ENCODE measurements at regions not wholly inside any gene's neighbourhood (a gene's known extent, or its start where the extent isn't known, plus 50 kb on each side); places are given as distances from the start of the nearest gene placed in this dataset.

DNA sequence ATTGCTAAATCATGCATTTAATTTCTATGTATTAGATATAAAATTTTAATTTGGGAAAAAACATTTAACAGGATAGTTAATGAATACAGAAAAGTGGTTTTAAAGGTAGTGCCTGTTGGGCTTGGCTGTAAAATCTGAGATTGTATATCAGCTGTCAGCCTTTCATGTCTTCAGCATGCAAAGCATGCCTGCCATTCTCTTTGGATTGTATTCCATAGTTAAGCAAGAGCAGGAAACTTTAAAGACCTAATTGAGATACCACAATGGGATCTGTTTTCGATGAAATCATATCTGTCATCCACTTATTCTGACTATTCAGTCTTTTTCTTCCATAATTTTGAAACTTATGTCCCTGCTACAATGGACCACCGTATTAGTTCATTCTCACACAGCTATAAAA is 451.0 kb upstream of the DDI1 start:
- TF ChIP-seq, protein P1, sequence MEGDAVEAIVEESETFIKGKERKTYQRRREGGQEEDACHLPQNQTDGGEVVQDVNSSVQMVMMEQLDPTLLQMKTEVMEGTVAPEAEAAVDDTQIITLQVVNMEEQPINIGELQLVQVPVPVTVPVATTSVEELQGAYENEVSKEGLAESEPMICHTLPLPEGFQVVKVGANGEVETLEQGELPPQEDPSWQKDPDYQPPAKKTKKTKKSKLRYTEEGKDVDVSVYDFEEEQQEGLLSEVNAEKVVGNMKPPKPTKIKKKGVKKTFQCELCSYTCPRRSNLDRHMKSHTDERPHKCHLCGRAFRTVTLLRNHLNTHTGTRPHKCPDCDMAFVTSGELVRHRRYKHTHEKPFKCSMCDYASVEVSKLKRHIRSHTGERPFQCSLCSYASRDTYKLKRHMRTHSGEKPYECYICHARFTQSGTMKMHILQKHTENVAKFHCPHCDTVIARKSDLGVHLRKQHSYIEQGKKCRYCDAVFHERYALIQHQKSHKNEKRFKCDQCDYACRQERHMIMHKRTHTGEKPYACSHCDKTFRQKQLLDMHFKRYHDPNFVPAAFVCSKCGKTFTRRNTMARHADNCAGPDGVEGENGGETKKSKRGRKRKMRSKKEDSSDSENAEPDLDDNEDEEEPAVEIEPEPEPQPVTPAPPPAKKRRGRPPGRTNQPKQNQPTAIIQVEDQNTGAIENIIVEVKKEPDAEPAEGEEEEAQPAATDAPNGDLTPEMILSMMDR (IDR thresholded peaks at IDR 0.05; ENCODE audit: insufficient read depth, low read length, poor library complexity, severe bottlenecking), result no peak
- no peaks in the 10 kb centered on the region for H3K36me3 ChIP-seq (ENCODE audit: control insufficient read depth, insufficient read depth, low read length)
- H3K27me3 ChIP-seq (ENCODE audit: control insufficient read depth, insufficient read depth, low read length), result no peaks in the 10 kb centered on the region
- no peak overlapping the region for H3K4me3 ChIP-seq (ENCODE audit: low read depth, low read length)
- no peak for DNase-seq (ENCODE audit: low read depth)

DNA sequence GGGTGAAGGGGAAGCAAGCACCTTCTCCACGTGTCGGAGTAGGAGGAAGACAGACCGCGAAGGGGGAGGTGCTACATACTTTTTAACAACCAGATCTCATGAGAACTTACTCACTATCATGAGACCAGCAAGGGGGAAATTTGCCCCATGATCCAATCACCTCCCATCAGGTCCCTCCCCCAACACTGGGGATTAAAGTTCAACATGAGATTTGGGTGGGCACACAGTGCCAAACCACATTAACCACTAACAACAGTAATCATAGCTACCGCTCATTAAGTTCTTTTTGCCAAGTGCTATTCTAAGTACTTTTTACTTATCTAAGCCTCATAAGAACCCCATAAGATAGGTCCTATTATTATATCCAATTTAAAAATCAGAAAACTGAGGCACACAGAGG is 450.5 kb upstream of the DDI1 start:
- Histone ChIP-seq H3K36me3 (ENCODE audit: control insufficient read depth, insufficient read depth, low read length) (no peaks in the 10 kb centered on the region), H3K27me3 (ENCODE audit: control insufficient read depth, insufficient read depth, low read length) (no peaks in the 10 kb centered on the region), H3K4me3 (ENCODE audit: low read depth, low read length) (no peak overlapping the region)
- no peak for DNase-seq (ENCODE audit: low read depth)
- TF ChIP-seq, protein P1 (IDR thresholded peaks at IDR 0.05; ENCODE audit: insufficient read depth, low read length, poor library complexity, severe bottlenecking), result no peak

DNA sequence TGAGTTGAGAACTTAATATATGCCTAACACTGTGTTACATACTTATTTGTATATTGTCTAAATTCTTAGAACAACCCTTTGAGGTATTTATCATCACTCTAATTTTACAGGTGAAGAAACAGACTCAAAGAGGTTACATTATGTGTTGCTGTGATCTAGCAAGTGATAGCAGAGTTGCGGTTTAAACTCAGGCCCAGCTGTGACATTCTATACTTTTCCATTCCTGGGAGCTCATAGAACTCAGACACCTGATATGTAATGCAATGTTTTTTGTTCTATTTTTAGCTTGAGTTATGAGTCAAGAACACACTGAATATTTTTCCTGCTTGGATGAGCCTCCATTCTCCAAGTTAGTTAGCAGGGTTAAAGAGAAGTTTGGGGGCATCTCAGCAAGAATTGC is 449.7 kb upstream of the DDI1 start:
- Histone ChIP-seq H3K27me3 (ENCODE audit: control insufficient read depth, insufficient read depth, low read length) (no peaks in the 10 kb centered on the region), H3K36me3 (ENCODE audit: control insufficient read depth, insufficient read depth, low read length) (no peaks in the 10 kb centered on the region), H3K4me3 (ENCODE audit: low read depth, low read length) (no peak overlapping the region)
- DNase-seq (ENCODE audit: low read depth), result no peak
- TF ChIP-seq, protein P1 (IDR thresholded peaks at IDR 0.05; ENCODE audit: insufficient read depth, low read length, poor library complexity, severe bottlenecking), result no peak

DNA sequence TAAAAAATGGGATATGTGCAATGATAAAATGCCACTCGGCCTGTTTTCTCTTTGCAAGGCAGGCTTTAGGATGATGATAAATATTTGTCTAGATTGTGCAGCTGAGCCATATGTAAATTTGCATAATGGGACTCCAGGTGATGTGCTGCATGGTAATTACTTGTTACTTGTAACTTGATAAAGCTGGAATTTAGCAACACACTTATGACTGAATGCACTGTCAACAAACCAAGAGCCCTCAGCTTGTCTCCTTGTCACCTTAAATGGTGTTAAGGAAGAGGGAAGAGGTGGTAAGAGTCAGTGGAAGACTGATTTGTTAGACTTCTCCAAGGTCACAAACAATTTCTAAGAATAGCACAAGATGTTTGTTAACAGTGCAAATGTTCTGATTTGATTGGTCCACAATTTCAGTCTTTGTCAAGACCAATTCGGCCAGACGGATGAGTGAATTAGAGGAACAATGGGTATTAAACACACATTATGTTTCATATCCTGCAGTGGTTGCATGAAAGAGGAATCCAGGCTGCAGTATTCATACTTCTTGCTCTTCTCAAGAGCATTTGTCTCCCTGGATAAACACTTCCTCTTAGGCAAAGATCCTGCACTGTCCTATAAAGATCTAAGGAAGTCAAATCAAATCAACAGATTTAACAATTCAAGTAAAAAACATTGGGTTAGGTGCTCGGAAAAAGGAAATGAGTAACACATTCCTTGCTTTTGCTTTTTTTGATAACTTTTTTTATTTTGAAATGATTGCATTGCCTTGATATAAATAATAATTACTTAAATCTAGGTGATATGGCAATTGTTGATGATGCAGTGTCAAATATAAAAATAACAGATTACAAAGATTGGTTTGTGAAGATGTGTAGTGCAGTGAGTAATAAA is 448.3 kb upstream of the DDI1 start:
- H3K4me3 ChIP-seq (ENCODE audit: low read depth, low read length), result no peak overlapping the region
- no peaks in the 10 kb centered on the region for H3K36me3 ChIP-seq (ENCODE audit: control insufficient read depth, insufficient read depth, low read length)
- TF ChIP-seq, protein P1 (IDR thresholded peaks at IDR 0.05; ENCODE audit: insufficient read depth, low read length, poor library complexity, severe bottlenecking), result no peak
- no peak for DNase-seq (ENCODE audit: low read depth)
- no peaks in the 10 kb centered on the region for H3K27me3 ChIP-seq (ENCODE audit: control insufficient read depth, insufficient read depth, low read length)

DNA sequence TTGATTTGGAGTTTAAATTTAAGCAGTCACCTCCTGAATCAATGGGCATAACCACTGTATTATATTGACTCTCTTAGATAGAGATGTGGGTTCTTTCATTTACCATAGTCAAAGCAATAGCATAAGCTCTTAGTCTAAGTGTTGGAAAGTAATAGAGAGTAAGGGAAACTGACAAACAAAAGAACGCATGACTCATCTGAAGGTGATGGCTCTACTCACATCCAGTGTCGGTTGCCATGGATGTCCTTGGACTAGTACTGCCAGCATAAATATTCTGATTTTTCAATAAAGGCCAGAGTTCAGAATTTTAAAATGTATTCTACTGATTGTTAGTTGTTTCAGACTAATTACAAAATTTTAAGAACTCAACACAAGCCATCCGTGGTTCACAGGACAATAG is 444.9 kb upstream of the DDI1 start:
- no peaks in the 10 kb centered on the region for H3K36me3 ChIP-seq (ENCODE audit: control insufficient read depth, insufficient read depth, low read length)
- no peak for DNase-seq (ENCODE audit: low read depth)
- no peaks in the 10 kb centered on the region for H3K27me3 ChIP-seq (ENCODE audit: control insufficient read depth, insufficient read depth, low read length)
- TF ChIP-seq, protein P1 (IDR thresholded peaks at IDR 0.05; ENCODE audit: insufficient read depth, low read length, poor library complexity, severe bottlenecking), result no peak
- no peak overlapping the region for H3K4me3 ChIP-seq (ENCODE audit: low read depth, low read length)

DNA sequence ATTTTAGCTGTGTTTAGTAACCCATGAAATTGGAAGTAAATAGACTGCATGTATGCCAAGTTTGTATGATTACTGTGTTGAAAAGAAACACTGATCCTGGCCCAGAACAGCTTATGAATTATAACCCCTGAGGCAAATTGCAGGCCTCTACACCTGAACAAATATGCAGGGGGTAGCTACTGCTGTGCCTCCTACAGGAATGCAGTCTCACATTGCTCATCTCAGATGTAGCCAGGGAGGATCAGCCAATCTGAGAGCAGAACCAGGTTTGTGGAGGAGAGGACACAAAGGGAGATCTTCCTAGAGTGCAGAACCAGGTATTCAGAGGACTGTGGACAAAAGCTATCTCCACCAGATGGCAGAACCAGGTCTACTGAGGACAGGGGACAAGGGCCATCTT is 442.2 kb upstream of the DDI1 start:
- Histone ChIP-seq H3K4me3 (ENCODE audit: low read depth, low read length) (no peak overlapping the region), H3K27me3 (ENCODE audit: control insufficient read depth, insufficient read depth, low read length) (no peaks in the 10 kb centered on the region), H3K36me3 (ENCODE audit: control insufficient read depth, insufficient read depth, low read length) (no peaks in the 10 kb centered on the region)
- DNase-seq (ENCODE audit: low read depth), result no peak
- TF ChIP-seq, protein P1 (IDR thresholded peaks at IDR 0.05; ENCODE audit: insufficient read depth, low read length, poor library complexity, severe bottlenecking), result no peak
